Right lobe of liver (tissue), 6 donors: ENCODE measurements at regions not wholly inside any gene's neighbourhood (a gene's known extent, or its start where the extent isn't known, plus 50 kb on each side); places are given as distances from the start of the nearest gene placed in this dataset.

Experiments used
- ATAC-seq, 4 donors: fragments of 200-7000 bp; cut with Tn5 transposase; one replicate each; pipeline ENCODE4 v1.9.1; 2020; ENCODE audit warnings: mild to moderate bottlenecking in 4 of 4, moderate library complexity in 4 of 4
- DNase-seq, 3 donors: peaks; one replicate each; pipeline ENCODE4 v3.0.0-alpha.2; 2020
- H3K27ac ChIP-seq, 3 donors: fragments of 200-600 bp; one replicate each; pipeline ENCODE4 v1.8.0; 2022
- H3K27me3 ChIP-seq, 2 donors: fragments of 200-600 bp; one replicate each; pipeline ENCODE4 v1.8.0; 2022
- H3K36me3 ChIP-seq, 4 donors: fragments of 200-600 bp; sonication (generic) in 1 of 4; one replicate each; pipeline versions ENCODE4 v1.5.1 to v1.8.0; 2017 to 2022; ENCODE audit warnings: control low read depth in 1 of 4
- H3K4me1 ChIP-seq, 4 donors: fragments of 200-600 bp; sonication (generic) in 1 of 4; one replicate each; pipeline versions ENCODE4 v1.5.1 to v1.8.0; 2017 to 2022; ENCODE audit warnings: control low read depth in 1 of 4
- H3K4me3 ChIP-seq, 3 donors: fragments of 200-600 bp; one replicate each; pipeline ENCODE4 v1.8.0; 2022
- H3K9me3 ChIP-seq, 4 donors: fragments of 200-600 bp; sonication (generic) in 1 of 4; one replicate each; pipeline versions ENCODE4 v1.5.1 to v1.8.0; 2017 to 2022; ENCODE audit warnings: control low read depth in 1 of 4
- POLR2A ChIP-seq: fragments of 450-650 bp; IDR thresholded peaks from one replicate; pipeline ENCODE4 v1.6.1; 2017; ENCODE audit warnings: antibody characterized with exemption, mild to moderate bottlenecking
- WGBS: methylation state at CpG from one replicate; pipeline ENCODE4 v1.1.6; 2018; ENCODE audit warnings: low coverage, low lambda C conversion rate; ENCODE audit not compliant: insufficient coverage; ENCODE audit errors: missing lambda C conversion rate; 5-methylcytosine and 5-hydroxymethylcytosine counted together
- intact Hi-C, 2 donors: fragments of 100-400 bp; cut with DNase I; formaldehyde crosslinking; loops; one replicate each; pipeline versions ENCODE4 v1.11.2 to v1.14.1; 2022
- TF ChIP-seq, protein P1 (sequence below), 4 donors: fragments of 200-600 bp in 3 of 4; fragments of 450-650 bp in 1 of 4; IDR thresholded peaks; one replicate each; pipeline versions ENCODE4 v1.5.1 to v1.8.0; 2016 to 2022; ENCODE audit warnings: antibody characterized with exemption in 4 of 4, mild to moderate bottlenecking in 2 of 4
- donor health status: DM: no; HTN: yes; CAD: no.
- donor health status: DM: no; HTN: no; CAD: no.
- donor health status: DM: no; HTN: no; CAD: no.
- donor health status: DM: no; HTN: yes; CAD: no.
- donor health status: DM: no; HTN: yes; CAD: no.

DNA sequence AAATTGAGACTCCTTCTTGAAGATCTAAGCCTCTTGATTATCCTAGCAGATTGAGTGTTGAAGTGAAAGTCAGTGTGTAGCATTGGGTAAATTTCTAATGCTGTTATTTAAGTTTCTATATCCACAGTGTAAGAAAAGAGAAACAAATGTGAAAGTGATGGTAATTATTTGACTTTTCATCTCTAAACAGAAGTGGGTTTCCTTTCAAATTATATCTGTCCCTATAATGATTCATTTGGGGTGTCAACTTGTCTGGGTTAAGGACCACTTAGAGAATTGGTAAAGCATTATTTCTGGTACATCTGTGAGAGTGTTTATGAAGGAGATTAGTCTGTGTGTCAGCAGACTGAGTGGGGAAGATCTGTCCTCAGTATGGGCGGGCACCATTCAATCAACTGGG is 133.0 kb upstream of the HMCN1 start:
- intact Hi-C loops: no loop called here
- no peak overlapping the region for H3K27ac ChIP-seq
- no peaks in the 10 kb centered on the region for H3K36me3 ChIP-seq
- TF ChIP-seq, protein P1, sequence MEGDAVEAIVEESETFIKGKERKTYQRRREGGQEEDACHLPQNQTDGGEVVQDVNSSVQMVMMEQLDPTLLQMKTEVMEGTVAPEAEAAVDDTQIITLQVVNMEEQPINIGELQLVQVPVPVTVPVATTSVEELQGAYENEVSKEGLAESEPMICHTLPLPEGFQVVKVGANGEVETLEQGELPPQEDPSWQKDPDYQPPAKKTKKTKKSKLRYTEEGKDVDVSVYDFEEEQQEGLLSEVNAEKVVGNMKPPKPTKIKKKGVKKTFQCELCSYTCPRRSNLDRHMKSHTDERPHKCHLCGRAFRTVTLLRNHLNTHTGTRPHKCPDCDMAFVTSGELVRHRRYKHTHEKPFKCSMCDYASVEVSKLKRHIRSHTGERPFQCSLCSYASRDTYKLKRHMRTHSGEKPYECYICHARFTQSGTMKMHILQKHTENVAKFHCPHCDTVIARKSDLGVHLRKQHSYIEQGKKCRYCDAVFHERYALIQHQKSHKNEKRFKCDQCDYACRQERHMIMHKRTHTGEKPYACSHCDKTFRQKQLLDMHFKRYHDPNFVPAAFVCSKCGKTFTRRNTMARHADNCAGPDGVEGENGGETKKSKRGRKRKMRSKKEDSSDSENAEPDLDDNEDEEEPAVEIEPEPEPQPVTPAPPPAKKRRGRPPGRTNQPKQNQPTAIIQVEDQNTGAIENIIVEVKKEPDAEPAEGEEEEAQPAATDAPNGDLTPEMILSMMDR (IDR thresholded peaks at IDR 0.05): no peak
- TF ChIP-seq POLR2A: no peak
- no peak for DNase-seq
- H3K4me1 ChIP-seq: no peaks in the 10 kb centered on the region
- no peaks in the 10 kb centered on the region for H3K27me3 ChIP-seq
- no peak for ATAC-seq
- no peaks in the 10 kb centered on the region for H3K9me3 ChIP-seq
- 100% methylated on average over 1 of the region's 1 CpG for WGBS
- no peak overlapping the region for H3K4me3 ChIP-seq

- 40% methylated on average over 1 of the region's 2 CpGs for WGBS
- intact Hi-C loops: no loop called here
- H3K4me1 ChIP-seq: no peaks in the 10 kb centered on the region
- no peak for DNase-seq
- TF ChIP-seq, protein P1 (IDR thresholded peaks at IDR 0.05): no peak
- H3K27me3 ChIP-seq: no peaks in the 10 kb centered on the region
- no peak overlapping the region for H3K27ac ChIP-seq
- no peak for ATAC-seq
- no peaks in the 10 kb centered on the region for H3K9me3 ChIP-seq
- H3K4me3 ChIP-seq: no peak overlapping the region
- no peaks in the 10 kb centered on the region for H3K36me3 ChIP-seq
Measured at GRCh38 chr1:185600641-185601040, 133.6 kb upstream of the HMCN1 start.

DNA sequence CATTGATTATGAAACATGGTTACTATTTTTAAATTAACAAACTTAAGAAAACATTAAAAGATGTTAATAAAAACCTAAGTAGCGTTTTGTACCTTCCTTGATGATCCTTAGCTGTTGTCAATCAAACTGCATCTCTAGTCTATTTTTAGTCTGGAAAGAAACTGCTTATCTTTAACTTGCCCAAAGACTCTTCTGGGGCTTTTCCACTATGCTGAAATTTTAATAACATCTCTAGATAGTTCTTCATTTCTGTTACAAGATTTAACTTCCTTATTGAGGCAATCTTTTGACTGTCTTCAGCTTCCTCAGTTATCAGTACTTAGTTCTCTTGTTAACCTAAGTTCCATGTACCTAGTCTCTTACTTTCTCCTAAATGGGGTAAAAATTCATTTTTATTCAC is 135.9 kb upstream of the HMCN1 start:
- DNase-seq: no peak
- WGBS: 35% methylated on average over 1 of the region's 1 CpG
- Histone ChIP-seq H3K4me1 (peaks cover 0 to 16% (median 0%) of the 10 kb centered on the region in 4 donors), H3K4me3 (no peak overlapping the region), H3K36me3 (no peaks in the 10 kb centered on the region), H3K27me3 (no peaks in the 10 kb centered on the region), H3K9me3 (no peaks in the 10 kb centered on the region), H3K27ac (no peak overlapping the region)
- no peak for ATAC-seq
- TF ChIP-seq, protein P1 (IDR thresholded peaks at IDR 0.05): no peak
- no peak for TF ChIP-seq POLR2A
- intact Hi-C loops: no loop called here

GRCh38 chr1:185595835-185596667 is 138.1 kb upstream of the HMCN1 start:
- intact Hi-C loops: no loop called here
- H3K4me1 ChIP-seq: peaks cover 0 to 16% (median 0%) of the 10 kb centered on the region in 4 donors
- peak; percentile 65 to 91 (median 78) for ATAC-seq

More at GRCh38 chr1:185595835-185596667, 138.1 kb upstream of the HMCN1 start:
- WGBS: 9% methylated on average over 2 of the region's 3 CpGs
- TF ChIP-seq, protein P1 (IDR thresholded peaks at IDR 0.05): peak; percentile 51 to 71 (median 62)
- no peak for TF ChIP-seq POLR2A
- DNase-seq: peak in 1 of 3 donors; percentile 53
- H3K4me3 ChIP-seq: no peak overlapping the region
- no peaks in the 10 kb centered on the region for H3K36me3 ChIP-seq
- no peaks in the 10 kb centered on the region for H3K9me3 ChIP-seq
- no peaks in the 10 kb centered on the region for H3K27me3 ChIP-seq
- H3K27ac ChIP-seq: no peak overlapping the region
